22Rv1 (cell line): ENCODE measurements at regions not wholly inside any gene's neighbourhood (a gene's known extent, or its start where the extent isn't known, plus 50 kb on each side); places are given as distances from the start of the nearest gene placed in this dataset.

Experiments
- CTCF ChIP-seq: fragments of 450-650 bp; IDR thresholded peaks from 2 replicates; pipeline ENCODE4 v1.5.1; 2017; ENCODE audit warnings: mild to moderate bottlenecking
- ZFX ChIP-seq: fragments of 450-650 bp; IDR thresholded peaks from 2 replicates; pipeline ENCODE4 v1.6.1; 2017; ENCODE audit warnings: antibody characterized with exemption, borderline replicate concordance

GRCh38 chr2:226558418-226558817 is 241.2 kb downstream of the IRS1 start:
- TF ChIP-seq CTCF (no peak), ZFX (no peak)
